Ramos (cell line): ENCODE measurements at regions not wholly inside any gene's neighbourhood (a gene's known extent, or its start where the extent isn't known, plus 50 kb on each side); places are given as distances from the start of the nearest gene placed in this dataset.

Experiments used
- in situ Hi-C: fragments of 300-500 bp; cut with MboI; formaldehyde crosslinking; loops from one replicate; pipeline ENCODE4 v1.14.3; 2022; ENCODE audit warnings: low sequenced_read_pairs; ENCODE audit not compliant: unreplicated experiment

- in situ Hi-C loops: no loop called here
These were observed 111.4 kb upstream of the ZNF678 start for GRCh38 chr1:227451954-227452353.

DNA sequence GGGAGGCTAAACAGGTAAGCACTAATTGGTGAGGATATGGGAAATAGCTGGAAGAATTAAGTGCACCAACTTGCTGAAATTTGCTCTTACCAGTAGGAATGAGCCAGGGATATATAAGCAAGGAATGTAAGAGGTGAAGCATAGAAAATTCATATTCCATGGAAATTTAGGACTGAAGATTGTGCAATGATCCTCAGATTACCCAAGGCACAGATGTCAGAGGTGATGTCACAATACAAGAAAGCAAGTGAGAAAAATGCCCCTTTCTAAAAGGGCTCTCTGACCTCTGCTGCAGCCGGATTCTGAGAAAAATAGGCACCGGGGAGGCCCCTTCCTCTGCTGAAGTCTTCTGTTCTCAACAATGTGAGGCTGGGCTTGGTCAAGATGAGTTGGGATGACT, 112.3 kb upstream of the ZNF678 start:
- in situ Hi-C loops: no loop called here

DNA sequence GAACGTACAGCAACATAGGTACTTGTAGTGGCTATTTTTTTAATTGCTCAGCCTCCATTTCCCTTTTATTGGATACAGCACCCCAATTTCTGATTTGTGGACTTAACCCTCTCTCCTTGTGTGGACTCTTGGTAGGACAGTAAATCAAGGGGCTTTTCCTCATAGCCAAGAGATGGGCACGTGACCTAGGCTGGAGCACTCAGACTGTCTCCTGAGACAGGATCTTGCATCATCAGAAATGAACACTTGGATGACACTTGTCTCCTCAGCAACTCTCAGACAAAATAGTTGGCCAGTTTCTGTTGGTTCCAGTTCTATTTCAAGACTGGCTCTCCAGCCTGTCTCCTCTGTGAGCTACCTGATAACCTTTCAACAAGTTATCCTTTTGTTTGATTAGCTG, 112.9 kb upstream of the ZNF678 start:
- in situ Hi-C loops: no loop called here

DNA sequence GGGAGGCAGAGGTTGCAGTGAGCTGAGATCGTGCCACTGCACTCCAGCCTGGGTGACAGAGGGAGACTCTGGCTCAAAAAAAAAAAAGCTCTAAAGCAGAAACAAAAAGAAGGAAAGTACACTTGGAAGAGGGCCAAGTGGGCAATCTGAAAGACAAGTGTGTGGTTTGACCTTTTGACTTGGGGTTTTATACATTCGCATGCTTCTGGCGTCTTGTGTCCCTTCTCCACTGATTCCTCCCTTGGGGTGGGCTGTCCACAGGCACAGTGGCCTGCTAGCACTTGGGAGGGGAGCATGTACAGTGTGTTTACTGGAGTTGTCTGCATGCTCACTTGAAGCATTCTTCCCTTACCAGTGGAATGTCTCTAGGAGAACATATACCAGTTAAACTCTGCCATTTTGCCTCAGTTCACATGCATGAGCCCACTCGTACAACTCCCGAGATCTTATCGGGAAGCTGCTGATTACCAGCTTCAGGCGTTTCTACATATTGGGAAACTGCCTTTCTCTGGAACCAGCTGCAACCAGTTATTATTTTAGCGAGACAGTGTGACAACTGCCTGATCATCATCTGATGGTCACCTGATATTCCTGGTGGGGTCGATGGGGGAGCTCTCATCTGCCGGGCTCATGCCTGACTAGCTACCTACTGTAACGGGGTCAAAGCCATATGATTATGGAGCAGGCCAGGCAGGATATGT, 113.5 kb upstream of the ZNF678 start:
- in situ Hi-C loops: loop anchor here (5.0 kb wide), 1 partner anchor 53 kb away; no protein-coding TSS in a partner anchor

- in situ Hi-C loops: loop anchor here (5.0 kb wide), 1 partner anchor 52 kb away; no protein-coding TSS in a partner anchor
These were observed 114.3 kb upstream of the ZNF678 start for GRCh38 chr1:227449051-227449450.

- in situ Hi-C loops: loop anchor here (5.0 kb wide), 1 partner anchor 50 kb away; no protein-coding TSS in a partner anchor
These were observed 115.8 kb upstream of the ZNF678 start for GRCh38 chr1:227447531-227447990.

DNA sequence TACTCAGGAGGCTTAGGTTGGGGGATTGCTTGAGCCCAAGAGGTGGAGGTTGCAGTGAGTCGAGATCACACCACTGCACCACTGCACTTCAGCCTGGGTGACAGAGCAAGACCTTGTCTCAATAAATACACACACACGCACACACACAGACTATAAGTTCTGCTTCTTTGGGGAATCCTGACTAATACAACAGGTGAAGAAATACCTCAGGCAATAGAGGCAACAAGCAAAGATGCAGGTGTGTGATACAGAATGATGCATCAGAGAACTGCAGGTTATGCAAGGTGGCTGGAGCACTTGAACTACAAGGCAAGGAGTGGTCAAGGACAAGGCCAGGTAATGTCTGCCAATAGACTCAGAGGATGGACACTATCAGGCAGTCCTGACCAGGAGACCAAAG, 117.6 kb upstream of the ZNF678 start:
- in situ Hi-C loops: loop anchor here (5.0 kb wide), 1 partner anchor 48 kb away; no protein-coding TSS in a partner anchor

DNA sequence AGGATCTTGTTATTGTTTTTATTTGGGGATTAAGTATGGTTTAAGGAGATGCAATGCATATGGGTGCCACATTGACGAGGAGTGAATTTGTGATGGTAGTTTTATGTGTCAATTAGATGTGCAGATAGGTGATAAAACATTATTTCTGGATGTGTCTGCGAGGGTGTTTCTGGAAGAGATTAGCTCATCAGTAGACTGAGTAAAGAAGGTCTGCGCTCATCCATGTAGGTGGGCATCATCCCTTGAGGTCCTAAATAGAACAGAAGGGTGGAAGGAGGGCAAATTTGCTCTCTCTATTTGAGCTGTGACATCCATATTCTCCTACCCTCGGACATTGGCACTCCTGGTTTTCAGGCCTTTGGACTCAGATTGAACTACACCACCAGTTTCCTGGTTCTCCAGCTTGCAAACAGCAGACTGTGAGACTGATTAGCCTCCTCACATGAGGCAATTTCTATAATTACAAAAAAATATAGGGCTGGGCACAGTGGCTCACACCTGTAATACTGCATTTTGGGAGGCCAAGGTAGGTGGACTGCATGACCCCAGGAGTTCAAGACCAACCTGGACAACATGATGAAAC, 118.2 kb upstream of the ZNF678 start:
- in situ Hi-C loops: loop anchor here (5.0 kb wide), 1 partner anchor 48 kb away; no protein-coding TSS in a partner anchor

DNA sequence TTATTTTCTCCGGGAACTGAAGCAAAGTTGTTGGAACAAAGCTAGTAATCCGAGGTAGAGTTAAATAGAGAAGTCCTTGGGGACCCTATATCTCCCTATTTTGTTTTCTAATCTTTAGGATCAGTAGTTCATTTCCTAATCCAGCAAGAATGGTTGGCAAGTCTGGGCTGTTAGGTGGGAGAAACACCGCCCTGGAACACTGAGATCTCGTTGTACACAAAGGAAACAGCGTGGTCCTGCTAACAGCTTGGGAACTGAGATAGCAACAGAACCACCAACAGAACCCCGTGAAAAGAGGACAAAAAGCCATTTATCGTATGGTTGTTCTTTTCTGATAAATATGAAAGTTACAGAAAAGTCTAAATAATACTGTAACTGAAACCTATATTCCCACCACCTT, 121.9 kb upstream of the CDC42BPA start:
- in situ Hi-C loops: no loop called here

DNA sequence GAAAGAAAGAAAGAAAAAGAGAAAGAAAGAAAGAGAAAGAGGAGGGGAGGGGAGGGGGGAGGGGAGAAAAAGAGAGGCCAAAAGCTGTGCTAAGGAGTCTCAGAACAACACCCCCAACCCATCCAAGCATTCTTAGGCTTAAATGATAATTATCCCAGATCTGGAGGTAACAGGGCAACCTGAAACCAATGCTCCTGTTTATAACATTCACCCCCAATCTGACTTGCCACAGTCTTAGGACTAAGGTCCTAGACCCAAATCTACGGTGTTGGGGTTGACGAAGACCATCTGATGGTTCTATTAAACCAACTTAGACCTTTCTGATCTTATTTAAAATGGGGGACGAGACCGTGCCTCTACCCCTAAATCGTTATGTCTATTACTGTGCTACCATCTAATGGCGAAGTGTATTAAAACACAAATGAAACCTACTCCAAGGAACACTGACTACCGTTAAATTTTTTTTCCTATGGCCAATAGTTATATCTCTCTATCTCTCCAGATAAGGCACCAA, 119.3 kb upstream of the CDC42BPA start:
- in situ Hi-C loops: no loop called here

- in situ Hi-C loops: no loop called here
These were observed 116.6 kb upstream of the CDC42BPA start for GRCh38 chr1:227434808-227435444.

DNA sequence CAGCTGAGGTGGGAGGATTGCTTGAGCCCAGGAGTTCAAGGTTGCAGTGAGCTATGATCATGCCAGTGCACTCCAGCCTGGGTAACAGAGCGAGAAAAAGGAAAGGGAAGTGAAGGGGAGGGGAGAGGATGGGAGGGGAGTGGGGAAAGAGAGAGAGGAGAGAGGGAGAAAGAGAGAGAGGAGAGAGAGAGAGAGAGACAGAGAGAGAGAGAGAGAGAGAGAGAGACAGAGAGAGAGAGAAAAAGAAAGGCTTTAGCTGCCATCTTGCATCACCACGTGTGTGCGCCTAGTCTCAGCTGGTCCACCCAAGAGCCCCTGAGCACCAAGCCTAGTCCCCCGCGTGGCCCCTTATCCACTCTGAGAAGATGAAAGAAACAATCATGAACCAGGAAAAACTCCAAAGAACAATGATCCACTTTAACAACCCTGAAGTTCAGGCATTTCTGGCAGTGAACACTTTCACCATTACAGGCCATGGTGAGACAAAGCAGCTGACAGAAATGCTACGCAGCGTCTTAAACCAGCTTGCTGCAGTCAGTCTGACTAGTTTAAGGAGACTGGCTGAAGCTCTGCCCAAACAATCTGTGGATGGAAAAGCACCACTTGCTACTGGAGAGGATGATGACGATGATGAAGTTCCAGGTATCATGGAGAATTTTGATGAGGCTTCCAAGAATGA, 115.5 kb upstream of the CDC42BPA start:
- in situ Hi-C loops: no loop called here

DNA sequence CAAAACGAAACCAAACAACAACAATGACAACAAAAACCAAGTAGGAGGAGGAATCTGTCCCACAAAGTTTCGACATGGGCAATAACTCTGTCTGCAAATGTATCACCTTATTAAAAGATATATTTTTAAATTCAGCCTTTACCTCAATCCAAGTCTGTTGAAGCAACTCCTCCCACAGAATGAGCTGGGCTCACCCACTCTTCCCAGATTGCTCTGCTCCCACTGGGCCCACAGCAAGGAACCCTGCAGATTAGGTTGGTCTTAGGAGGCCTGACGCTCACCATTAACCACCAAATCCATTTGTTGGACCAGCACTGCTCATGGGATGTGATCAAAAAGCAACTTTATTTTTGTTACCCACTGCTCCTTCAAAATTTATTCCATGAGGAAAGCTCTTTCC, 114.7 kb upstream of the CDC42BPA start:
- in situ Hi-C loops: no loop called here

DNA sequence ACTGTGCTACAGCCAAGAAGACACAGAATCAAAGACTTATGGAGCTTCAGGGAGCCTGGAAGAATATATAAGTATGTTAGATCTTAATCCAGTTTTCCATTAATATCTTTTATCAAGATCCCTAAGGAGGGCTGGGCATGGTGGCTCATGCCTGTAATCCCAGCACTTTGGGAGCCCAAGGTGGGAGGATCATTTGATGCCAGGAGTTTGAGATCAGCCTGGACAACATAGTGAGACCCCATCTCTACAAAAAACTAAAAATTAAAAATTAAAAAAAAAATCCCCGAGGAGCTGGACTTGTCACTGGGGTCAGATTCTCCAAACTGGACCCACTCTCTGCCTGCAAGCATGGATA, 113.9 kb upstream of the CDC42BPA start:
- in situ Hi-C loops: no loop called here

DNA sequence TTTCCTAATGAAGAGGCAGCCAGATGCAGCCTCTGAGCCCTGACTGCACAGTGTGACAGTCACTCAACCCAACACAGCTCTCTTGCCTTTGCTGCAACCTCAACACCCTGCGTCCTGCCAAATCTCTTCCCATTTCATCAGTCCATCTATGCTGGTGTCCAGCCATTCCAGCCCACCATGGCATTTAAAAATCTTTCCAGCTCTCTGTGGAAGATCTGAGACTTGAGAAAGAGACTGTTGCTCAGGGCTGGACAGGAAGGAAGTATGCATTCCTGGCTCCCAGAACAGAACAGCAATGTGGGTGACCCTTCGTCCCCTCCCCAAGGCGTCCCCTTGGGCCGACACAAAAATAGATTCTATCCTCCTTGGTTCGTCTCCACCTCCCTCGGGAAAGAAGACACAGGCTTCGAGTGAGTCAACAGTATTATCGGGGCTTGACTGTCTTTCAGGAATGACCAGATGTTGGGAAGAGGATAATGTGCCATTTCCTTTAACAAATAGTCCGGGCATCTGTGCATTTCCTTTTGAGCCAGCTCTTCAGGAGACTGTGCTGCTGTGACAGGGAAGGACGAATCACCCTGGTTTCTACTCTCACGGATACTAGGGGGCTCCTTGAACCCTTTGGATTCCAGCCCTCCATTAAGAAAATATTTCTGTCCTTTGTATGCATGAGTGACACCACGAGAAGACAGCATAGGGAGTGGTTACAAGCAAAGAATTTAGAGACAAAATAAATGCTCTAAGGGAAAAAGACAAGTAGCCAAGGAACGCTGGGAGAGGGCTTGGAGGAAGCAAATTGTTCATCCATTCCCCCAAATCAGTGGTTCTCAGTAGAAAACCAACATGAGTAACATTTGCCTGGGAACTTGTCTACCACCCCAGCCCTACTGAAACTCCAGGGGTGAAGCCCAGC, 111.4 kb upstream of the CDC42BPA start:
- in situ Hi-C loops: no loop called here

- in situ Hi-C loops: no loop called here
These were observed 110.5 kb upstream of the CDC42BPA start for GRCh38 chr1:227428803-227429202.

- in situ Hi-C loops: no loop called here
These were observed 109.1 kb upstream of the CDC42BPA start for GRCh38 chr1:227427411-227427810.

DNA sequence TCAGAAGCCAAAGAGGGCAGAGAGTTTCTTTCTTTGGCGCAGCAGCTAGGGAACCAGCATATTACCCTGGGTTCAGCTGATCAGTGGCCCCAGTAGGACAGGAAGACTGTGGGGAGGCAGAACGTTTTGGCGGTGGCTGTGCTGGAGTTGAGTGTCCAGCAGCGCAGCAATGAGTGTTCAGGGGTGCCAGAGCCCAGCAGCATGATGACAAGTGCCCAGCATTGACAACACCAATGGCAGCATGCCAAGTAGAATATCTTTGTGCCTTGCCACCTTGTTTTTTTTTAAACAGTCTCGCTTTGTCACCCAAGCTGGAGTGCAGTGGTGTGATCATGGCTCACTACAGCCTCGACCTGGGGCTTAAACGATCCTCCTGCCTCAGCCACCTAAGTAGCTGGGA, 106.7 kb upstream of the CDC42BPA start:
- in situ Hi-C loops: no loop called here

DNA sequence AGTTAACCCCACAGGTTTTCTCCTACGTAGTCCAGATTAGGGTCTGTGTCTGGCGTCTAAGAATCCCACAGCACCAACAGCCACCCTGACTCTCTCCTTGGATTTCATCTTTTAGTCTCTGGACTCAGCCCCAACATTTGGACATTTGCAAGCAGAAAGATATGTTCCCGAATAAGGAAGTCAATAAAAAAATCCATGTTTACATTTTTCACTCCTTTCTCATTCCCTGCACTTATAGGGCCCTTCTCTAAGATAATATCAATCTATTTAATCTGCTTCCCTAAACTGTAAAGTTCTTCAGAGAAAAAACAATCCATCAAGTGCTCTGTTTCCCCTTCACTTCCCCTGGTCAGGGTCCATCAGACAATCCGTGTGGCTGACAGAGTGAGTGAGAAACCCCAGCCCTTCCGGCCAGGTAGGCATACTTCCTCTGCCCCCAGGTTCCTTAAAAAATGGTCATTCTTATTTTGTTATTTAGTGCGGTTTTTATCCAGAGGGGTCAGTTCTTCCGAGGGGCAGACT, 105.9 kb upstream of the CDC42BPA start:
- in situ Hi-C loops: no loop called here
